OCI-LY1 (cell line): ENCODE measurements at regions not wholly inside any gene's neighbourhood (a gene's known extent, or its start where the extent isn't known, plus 50 kb on each side); places are given as distances from the start of the nearest gene placed in this dataset.

Experiments
- EZH2 ChIP-seq: fragments of 200-600 bp; sonication (generic), shearing (Covaris generic); IDR thresholded peaks from 2 replicates; pipeline ENCODE4 v1.8.0; 2017; ENCODE audit warnings: borderline replicate concordance, mixed run types, mild to moderate bottlenecking, antibody characterized with exemption, low read length, moderate library complexity, mixed read lengths
- TF ChIP-seq, protein P1 (sequence below): fragments of 200-600 bp; sonication (generic), shearing (Covaris generic); IDR thresholded peaks from 2 replicates; pipeline ENCODE4 v1.5.1; 2017; ENCODE audit warnings: mild to moderate bottlenecking, antibody characterized with exemption, low read length, moderate library complexity, mixed read lengths

- TF ChIP-seq, protein P1, sequence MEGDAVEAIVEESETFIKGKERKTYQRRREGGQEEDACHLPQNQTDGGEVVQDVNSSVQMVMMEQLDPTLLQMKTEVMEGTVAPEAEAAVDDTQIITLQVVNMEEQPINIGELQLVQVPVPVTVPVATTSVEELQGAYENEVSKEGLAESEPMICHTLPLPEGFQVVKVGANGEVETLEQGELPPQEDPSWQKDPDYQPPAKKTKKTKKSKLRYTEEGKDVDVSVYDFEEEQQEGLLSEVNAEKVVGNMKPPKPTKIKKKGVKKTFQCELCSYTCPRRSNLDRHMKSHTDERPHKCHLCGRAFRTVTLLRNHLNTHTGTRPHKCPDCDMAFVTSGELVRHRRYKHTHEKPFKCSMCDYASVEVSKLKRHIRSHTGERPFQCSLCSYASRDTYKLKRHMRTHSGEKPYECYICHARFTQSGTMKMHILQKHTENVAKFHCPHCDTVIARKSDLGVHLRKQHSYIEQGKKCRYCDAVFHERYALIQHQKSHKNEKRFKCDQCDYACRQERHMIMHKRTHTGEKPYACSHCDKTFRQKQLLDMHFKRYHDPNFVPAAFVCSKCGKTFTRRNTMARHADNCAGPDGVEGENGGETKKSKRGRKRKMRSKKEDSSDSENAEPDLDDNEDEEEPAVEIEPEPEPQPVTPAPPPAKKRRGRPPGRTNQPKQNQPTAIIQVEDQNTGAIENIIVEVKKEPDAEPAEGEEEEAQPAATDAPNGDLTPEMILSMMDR = no peak
- TF ChIP-seq EZH2 = no peak
Observed at GRCh38 chr7:3179456-3179855, 121.6 kb upstream of the SDK1 start.
